ENCODE measurements at regions not wholly inside any gene's neighbourhood (a gene's known extent, or its start where the extent isn't known, plus 50 kb on each side); places are given as distances from the start of the nearest gene placed in this dataset.
"Not testable (repeated sequence)": the region's sequence is repeated elsewhere in the genome, so short reads cannot be mapped to it uniquely, and the experiment has no call there.

DNA sequence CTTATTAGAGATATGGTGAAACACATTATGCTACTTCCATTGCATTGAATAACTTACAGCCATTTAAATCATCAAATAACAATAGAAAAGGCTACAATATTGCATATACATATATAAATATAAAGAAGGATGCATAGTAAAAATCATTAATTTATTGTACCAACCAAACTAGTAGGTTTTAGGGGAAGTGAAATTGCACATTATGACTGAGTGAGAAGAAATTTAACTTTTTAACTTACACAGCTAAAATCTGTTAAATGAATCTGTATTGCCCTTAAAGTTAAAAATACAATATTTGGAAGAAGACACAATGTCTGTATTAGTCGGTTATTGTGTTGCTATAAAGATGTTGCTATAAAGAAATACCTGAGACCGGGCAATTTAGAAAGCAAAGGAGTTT, 2073.7 kb upstream of the ACO1 start:
- no peak for DNase-seq (ENCODE audit: insufficient read length, low spot score)
- TF ChIP-seq, protein P1, sequence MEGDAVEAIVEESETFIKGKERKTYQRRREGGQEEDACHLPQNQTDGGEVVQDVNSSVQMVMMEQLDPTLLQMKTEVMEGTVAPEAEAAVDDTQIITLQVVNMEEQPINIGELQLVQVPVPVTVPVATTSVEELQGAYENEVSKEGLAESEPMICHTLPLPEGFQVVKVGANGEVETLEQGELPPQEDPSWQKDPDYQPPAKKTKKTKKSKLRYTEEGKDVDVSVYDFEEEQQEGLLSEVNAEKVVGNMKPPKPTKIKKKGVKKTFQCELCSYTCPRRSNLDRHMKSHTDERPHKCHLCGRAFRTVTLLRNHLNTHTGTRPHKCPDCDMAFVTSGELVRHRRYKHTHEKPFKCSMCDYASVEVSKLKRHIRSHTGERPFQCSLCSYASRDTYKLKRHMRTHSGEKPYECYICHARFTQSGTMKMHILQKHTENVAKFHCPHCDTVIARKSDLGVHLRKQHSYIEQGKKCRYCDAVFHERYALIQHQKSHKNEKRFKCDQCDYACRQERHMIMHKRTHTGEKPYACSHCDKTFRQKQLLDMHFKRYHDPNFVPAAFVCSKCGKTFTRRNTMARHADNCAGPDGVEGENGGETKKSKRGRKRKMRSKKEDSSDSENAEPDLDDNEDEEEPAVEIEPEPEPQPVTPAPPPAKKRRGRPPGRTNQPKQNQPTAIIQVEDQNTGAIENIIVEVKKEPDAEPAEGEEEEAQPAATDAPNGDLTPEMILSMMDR (IDR thresholded peaks at IDR 0.05; ENCODE audit: insufficient read depth, missing control alignments): no peak
- no peak for FAIRE-seq

DNA sequence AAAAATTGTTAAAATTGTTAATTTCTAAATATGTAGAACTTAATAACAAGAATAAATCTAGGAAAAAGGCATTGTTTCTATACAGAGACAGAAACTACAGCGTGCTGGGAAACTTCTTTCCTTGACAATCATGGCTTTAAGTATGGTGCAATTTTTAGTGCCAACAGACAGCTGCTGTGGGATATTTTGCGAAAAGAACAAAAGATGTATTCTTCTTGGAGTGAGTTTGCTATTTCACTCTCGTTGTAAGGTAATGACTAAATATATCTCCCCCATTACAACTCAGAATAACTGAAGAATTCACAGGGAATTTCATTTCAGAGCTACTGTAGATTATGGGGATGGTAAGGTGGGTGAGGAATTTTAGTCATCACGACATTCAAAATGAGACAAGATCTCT, 2055.0 kb upstream of the ACO1 start:
- TF ChIP-seq, protein P1 (IDR thresholded peaks at IDR 0.05; ENCODE audit: insufficient read depth, missing control alignments): no peak
- FAIRE-seq (no peak), DNase-seq (ENCODE audit: insufficient read length, low spot score) (no peak)

DNA sequence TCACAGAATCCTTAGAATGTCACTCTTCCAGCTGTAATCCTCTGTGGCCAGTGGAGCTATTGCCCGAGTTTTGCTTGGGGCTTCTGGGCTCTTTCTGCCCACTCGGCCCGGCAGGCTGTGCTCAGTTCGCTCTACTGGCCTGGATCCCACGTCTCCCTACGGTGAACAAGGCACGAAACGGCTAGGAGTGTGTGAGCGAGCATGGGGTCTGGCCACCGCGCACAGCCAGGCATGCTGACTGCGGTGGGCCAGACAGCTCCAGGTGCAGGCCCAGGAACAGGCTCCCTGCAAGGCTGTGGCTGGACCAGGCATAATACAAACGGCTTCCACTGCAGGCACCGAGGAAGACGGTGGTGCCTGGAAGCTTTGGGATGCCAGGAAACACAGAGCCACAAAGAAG, 2035.5 kb upstream of the ACO1 start:
- FAIRE-seq (no peak), DNase-seq (ENCODE audit: insufficient read length, low spot score) (no peak)
- TF ChIP-seq, protein P1 (IDR thresholded peaks at IDR 0.05; ENCODE audit: insufficient read depth, missing control alignments): no peak

DNA sequence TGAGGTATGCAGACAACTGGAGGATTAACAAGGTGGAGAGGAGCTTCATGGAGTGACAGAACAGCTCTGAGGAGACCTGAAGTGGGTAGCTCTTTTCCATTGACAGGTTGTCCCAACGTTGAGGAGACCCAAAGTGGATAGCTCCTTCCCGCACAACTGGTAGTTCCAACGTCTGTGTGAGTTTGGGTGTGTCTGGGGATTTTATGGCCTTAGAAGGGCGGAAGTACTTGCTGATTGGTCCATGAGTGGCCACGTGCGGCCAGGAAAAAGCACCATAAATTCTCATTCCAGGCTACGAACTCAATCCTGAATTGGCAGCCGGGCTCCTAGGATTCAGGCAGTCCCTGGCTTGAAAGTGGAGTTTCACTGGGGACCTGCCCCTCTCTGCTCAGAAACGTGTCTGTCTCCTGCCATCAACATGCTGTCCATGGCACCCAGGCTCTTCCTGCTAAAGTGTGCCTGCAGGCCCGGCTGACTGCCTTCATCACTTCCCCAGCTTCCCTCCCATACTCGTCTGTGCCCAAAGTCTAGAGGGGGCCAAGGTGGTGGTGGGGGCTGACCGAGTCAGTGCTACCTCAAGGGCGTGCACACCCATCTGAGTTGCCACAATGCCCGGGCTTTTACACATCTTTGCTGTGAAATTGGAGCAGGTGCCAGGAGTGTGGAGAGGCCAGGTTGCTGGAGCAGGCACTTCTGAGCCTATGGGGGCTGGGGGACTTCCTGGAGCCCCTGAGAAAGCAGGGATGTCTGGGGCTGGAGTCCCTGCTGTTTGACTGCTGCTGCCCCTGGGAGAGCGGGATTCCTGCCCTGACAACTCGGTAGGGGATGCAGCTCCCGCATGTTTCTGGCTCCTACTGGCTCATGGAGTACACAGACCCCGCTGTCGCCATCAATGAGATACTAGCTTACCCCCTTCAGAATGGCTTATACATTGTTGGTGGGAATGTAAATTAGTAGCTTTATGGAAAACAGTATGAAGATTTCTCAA, 2034.6 kb upstream of the ACO1 start:
- DNase-seq (ENCODE audit: insufficient read length, low spot score) (no peak), FAIRE-seq (no peak)
- TF ChIP-seq, protein P1 (IDR thresholded peaks at IDR 0.05; ENCODE audit: insufficient read depth, missing control alignments): no peak

DNA sequence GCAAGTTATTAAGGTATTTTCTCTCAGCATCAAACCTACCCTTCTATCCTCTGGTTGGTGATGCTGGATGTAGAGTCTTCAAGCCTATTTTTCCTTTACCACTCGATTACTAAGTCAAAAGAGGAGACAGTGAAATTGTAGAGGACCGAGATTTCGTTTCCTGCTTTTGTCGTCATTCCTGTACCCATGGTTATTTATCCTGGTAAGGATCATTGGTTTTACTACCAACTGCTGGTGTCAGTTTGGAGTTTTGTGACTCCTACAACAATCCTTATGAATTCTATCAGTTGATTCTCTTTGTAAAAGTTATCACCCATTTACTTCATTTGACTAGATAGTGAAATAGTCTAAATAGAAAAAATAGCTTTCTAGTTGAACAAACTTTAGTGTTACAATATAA, 2028.2 kb upstream of the ACO1 start:
- DNase-seq (ENCODE audit: insufficient read length, low spot score) (no peak), FAIRE-seq (no peak)
- TF ChIP-seq, protein P1 (IDR thresholded peaks at IDR 0.05; ENCODE audit: insufficient read depth, missing control alignments): no peak

DNA sequence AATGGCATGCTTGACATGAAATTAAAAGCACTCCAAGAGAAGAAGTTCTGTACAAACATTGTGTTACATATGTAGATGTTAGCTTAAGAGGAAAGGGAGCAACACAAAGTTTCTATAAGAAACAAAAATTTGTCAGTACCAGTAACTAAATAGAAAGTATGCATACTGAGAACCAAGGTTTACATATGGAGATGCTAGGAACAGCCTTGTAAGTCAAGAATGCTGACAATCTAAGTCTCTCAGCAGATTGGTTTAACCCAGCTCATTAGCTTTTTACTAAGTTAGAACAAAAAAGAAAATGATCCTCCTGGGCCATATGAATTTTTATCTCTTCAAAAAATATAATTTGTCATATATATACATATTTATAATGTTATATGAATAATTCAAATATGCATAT, 2022.1 kb upstream of the ACO1 start:
- FAIRE-seq: no peak
- TF ChIP-seq, protein P1 (IDR thresholded peaks at IDR 0.05; ENCODE audit: insufficient read depth, missing control alignments): no peak
- no peak for DNase-seq (ENCODE audit: insufficient read length, low spot score)

DNA sequence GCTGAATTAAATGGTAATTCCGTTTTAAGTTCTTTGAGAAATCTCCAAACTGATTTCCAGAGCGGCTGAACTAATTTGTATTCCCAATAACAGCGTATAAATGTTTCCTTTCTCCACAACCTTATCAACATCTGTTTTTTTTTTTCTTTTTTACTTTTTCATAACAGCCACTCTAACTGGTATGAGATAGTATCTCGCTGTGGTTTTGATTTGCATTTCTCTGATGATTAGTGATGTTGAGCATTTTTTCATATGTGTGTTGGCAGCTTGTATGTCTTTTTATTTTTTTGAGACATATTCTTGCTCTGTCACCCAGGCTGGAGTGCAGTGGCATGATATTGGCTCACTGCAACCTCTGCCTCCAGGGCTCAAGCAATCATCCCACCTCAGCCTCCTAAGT, 2018.3 kb upstream of the ACO1 start:
- not testable (repeated sequence) for FAIRE-seq

More for the DNA sequence above, 2018.3 kb upstream of the ACO1 start:
- not testable (repeated sequence) for DNase-seq (ENCODE audit: insufficient read length, low spot score)

Measured in D721Med (cell line).